ENCODE measurements at regions not wholly inside any gene's neighbourhood (a gene's known extent, or its start where the extent isn't known, plus 50 kb on each side); places are given as distances from the start of the nearest gene placed in this dataset.

DNA sequence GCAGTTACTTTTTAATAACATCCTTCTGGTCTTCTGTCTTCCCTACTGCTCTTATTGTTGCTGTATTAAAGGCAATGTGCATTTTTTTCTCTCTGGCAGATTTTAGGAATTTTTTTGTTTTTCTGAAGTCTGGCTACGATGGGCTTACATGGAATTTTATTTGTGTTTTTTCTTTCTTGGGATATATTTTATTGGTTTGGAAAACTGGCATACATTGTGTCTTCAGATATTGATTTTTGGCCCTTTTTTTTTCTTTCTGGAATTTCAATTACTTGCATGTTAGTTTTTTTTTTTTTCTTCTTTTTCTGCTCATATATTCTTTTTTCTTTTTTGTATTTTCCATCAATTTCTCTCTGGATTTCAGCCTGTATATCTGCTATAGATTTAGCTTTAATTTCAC, 442.1 kb upstream of the TRIB2 start:
- TF ChIP-seq TCF7L2 (IDR thresholded peaks at IDR 0.05; ENCODE audit: borderline replicate concordance, extremely low read depth, insufficient read depth, insufficient read length): no peak
- no peak for TF ChIP-seq POLR2A (IDR thresholded peaks at IDR 0.05; ENCODE audit: borderline replicate concordance, extremely low read depth, insufficient read depth, insufficient read length)
- TF ChIP-seq, protein P1, sequence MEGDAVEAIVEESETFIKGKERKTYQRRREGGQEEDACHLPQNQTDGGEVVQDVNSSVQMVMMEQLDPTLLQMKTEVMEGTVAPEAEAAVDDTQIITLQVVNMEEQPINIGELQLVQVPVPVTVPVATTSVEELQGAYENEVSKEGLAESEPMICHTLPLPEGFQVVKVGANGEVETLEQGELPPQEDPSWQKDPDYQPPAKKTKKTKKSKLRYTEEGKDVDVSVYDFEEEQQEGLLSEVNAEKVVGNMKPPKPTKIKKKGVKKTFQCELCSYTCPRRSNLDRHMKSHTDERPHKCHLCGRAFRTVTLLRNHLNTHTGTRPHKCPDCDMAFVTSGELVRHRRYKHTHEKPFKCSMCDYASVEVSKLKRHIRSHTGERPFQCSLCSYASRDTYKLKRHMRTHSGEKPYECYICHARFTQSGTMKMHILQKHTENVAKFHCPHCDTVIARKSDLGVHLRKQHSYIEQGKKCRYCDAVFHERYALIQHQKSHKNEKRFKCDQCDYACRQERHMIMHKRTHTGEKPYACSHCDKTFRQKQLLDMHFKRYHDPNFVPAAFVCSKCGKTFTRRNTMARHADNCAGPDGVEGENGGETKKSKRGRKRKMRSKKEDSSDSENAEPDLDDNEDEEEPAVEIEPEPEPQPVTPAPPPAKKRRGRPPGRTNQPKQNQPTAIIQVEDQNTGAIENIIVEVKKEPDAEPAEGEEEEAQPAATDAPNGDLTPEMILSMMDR (IDR thresholded peaks at IDR 0.05 in 2 of 3, conservative IDR thresholded peaks at IDR 0.05 in 1 of 3; ENCODE audit: borderline replicate concordance in 1 of 3, insufficient read depth in 1 of 3, low read depth in 2 of 3, low read length in 2 of 3): no peak
- no peak for TF ChIP-seq JUND (IDR thresholded peaks at IDR 0.05)
- no peak for TF ChIP-seq RAD21 (IDR thresholded peaks at IDR 0.05; ENCODE audit: low read depth)
- no peak for TF ChIP-seq POLR2AphosphoS5 (IDR thresholded peaks at IDR 0.05; ENCODE audit: low read depth, low read length)
- no peak for TF ChIP-seq YY1 (IDR thresholded peaks at IDR 0.05; ENCODE audit: extremely low read depth, insufficient replicate concordance, low read depth, low read length)
- TF ChIP-seq SIN3A (IDR thresholded peaks at IDR 0.05; ENCODE audit: low read depth): no peak
- no peak for TF ChIP-seq EGR1 (IDR thresholded peaks at IDR 0.05; ENCODE audit: low read depth)
